CD4-positive, alpha-beta T cell (primary cell): ENCODE measurements at regions not wholly inside any gene's neighbourhood (a gene's known extent, or its start where the extent isn't known, plus 50 kb on each side); places are given as distances from the start of the nearest gene placed in this dataset.
A peak's percentile ranks its signal among the peaks of the same experiment; 100 is the strongest.
"Not testable (repeated sequence)": the region's sequence is repeated elsewhere in the genome, so short reads cannot be mapped to it uniquely, and the experiment has no call there.

Experiments used
- ATAC-seq: fragments of 200-7000 bp; cut with Tn5 transposase; one replicate; pipeline ENCODE4 v1.10.0; 2022; ENCODE audit warnings: mild to moderate bottlenecking; ENCODE audit not compliant: poor library complexity
- CTCF ChIA-PET: fragments of 350-600 bp; sonication (Branson Sonifier 250); formaldehyde crosslinking; loops from one replicate; lab custom pipeline; 2021; ENCODE audit warnings: antibody characterized with exemption, inconsistent platforms; lab: Charles Lee
- POLR2A ChIA-PET: fragments of 350-600 bp; sonication (Branson Sonifier 250); formaldehyde crosslinking; loops from one replicate; lab custom pipeline; 2021; ENCODE audit warnings: antibody characterized with exemption, inconsistent platforms; lab: Charles Lee
- DNase-seq, 14 experiments: peaks; one replicate each; pipeline ENCODE4 v3.0.0-alpha.2; 2013 to 2020; ENCODE audit warnings: mixed read lengths in 2 of 14
- H3K27ac ChIP-seq, 2 donors: one replicate each; pipeline versions ENCODE4 v1.5.1 to v1.7.0; 2013; ENCODE audit warnings: low read length in 2 of 2, low read depth in 1 of 2, mild to moderate bottlenecking in 1 of 2
- H3K27me3 ChIP-seq, 2 experiments: 1 replicate in 1 of 2; 2 replicates in 1 of 2; pipeline versions ENCODE4 v1.6.1 to v1.7.0; 2013; ENCODE audit warnings: low read length in 2 of 2, control low read depth in 1 of 2, mild to moderate bottlenecking in 1 of 2, moderate library complexity in 1 of 2; ENCODE audit not compliant: insufficient read depth in 2 of 2, control insufficient read depth in 1 of 2
- H3K36me3 ChIP-seq: one replicate; pipeline ENCODE4 v1.6.1; 2013; ENCODE audit warnings: low read length, control low read depth; ENCODE audit not compliant: insufficient read depth
- H3K4me1 ChIP-seq: one replicate; pipeline ENCODE4 v1.6.1; 2013; ENCODE audit warnings: low read length, control low read depth; ENCODE audit not compliant: insufficient read depth
- H3K4me3 ChIP-seq: one replicate; pipeline ENCODE4 v1.5.1; 2013; ENCODE audit warnings: mild to moderate bottlenecking, low read length, moderate library complexity
- H3K9me3 ChIP-seq, 2 experiments: 1 replicate in 1 of 2; 2 replicates in 1 of 2; pipeline versions ENCODE4 v1.6.1 to v1.7.0; 2013; ENCODE audit warnings: low read length in 2 of 2, mild to moderate bottlenecking in 2 of 2, control low read depth in 1 of 2, moderate library complexity in 1 of 2; ENCODE audit not compliant: control insufficient read depth in 1 of 2, insufficient read depth in 1 of 2
- H3K27ac Mint-ChIP-seq: one replicate; pipeline ENCODE4 v1.8.0; 2020; ENCODE audit warnings: mixed read lengths
- H3K27me3 Mint-ChIP-seq: one replicate; pipeline ENCODE4 v1.8.0; 2021; ENCODE audit warnings: mixed read lengths
- H3K36me3 Mint-ChIP-seq: one replicate; pipeline ENCODE4 v1.8.0; 2021; ENCODE audit warnings: low read depth, mixed read lengths
- H3K4me1 Mint-ChIP-seq: one replicate; pipeline ENCODE4 v1.8.0; 2021; ENCODE audit warnings: low read depth, mixed read lengths
- H3K4me3 Mint-ChIP-seq: one replicate; pipeline ENCODE4 v1.8.0; 2020; ENCODE audit warnings: mild to moderate bottlenecking, mixed read lengths
- H3K9me3 Mint-ChIP-seq: one replicate; pipeline ENCODE4 v1.8.0; 2020; ENCODE audit warnings: mixed read lengths
- CTCF ChIP-seq: fragments of 200-600 bp; IDR thresholded peaks from one replicate; pipeline ENCODE4 v1.8.0; 2022; ENCODE audit warnings: antibody characterized with exemption, mild to moderate bottlenecking
- intact Hi-C, 2 experiments: fragments of 100-400 bp; cut with DNase I in 1 of 2; cut with micrococcal nuclease in 1 of 2; formaldehyde crosslinking; loops; one replicate each; pipeline versions ENCODE4 v1.15.1 to v1.9.0; 2023 to 2025; cut with DNase I, micrococcal nuclease

- intact Hi-C loops: loop anchor here (2.0 to 10.0 kb wide), 7 partner anchors 53 to 590 kb away; a partner anchor contains a TSS
- Histone ChIP-seq H3K4me1 (peaks cover 16% of the 10 kb centered on the region), H3K27ac (peak overlapping the region; percentile 90 to 97), H3K4me3 (peak overlapping the region; percentile 71), H3K27me3 (no peaks in the 10 kb centered on the region), H3K9me3 (no peaks in the 10 kb centered on the region), H3K36me3 (no peaks in the 10 kb centered on the region)
- Mint-ChIP-seq H3K4me3 (peak overlapping the region; percentile 97), H3K36me3 (peaks cover 16% of the 10 kb centered on the region), H3K27ac (peak overlapping the region; percentile 98), H3K4me1 (peaks cover 28% of the 10 kb centered on the region), H3K27me3 (peaks cover 19% of the 10 kb centered on the region), H3K9me3 (no peaks in the 10 kb centered on the region)
- peak; percentile 10 to 87 (median 24) for DNase-seq
- CTCF ChIA-PET: interaction anchor here (0.5 to 2.8 kb wide), 43 partner anchors 8 to 1416 kb away, joined by 3 to 24 read pairs (median 4); partner anchors contain the start of genes POM121L2 and ZNF184
- peak; percentile 43 for ATAC-seq
- peak; percentile 83 for TF ChIP-seq CTCF
- POLR2A ChIA-PET: interaction anchor here (0.6 to 3.4 kb wide), 30 partner anchors 10 to 1732 kb away, joined by 3 to 55 read pairs (median 5); partner anchors contain the start of gene ZNF184
Observed at GRCh38 chr6:27752038-27752885, 159.9 kb downstream of the OR2B2 start.

- Histone ChIP-seq H3K27me3 (peaks cover 9 to 18% of the 10 kb centered on the region in 2 experiments), H3K27ac (no peak overlapping the region), H3K4me1 (peaks cover 8% of the 10 kb centered on the region), H3K9me3 (peaks cover 0 to 3% of the 10 kb centered on the region in 2 experiments), H3K36me3 (no peaks in the 10 kb centered on the region), H3K4me3 (no peak overlapping the region)
- no peak for TF ChIP-seq CTCF
- H3K27ac Mint-ChIP-seq: no peak overlapping the region
- ATAC-seq (no peak), DNase-seq (no peak)
- intact Hi-C loops: no loop called here
- peaks cover 50% of the 10 kb centered on the region for H3K27me3 Mint-ChIP-seq
- H3K4me1 Mint-ChIP-seq: peaks cover 10% of the 10 kb centered on the region
- POLR2A ChIA-PET: no interaction called here
- H3K4me3 Mint-ChIP-seq: no peak overlapping the region
- H3K36me3 Mint-ChIP-seq: peaks cover 12% of the 10 kb centered on the region
- CTCF ChIA-PET: no interaction called here
- H3K9me3 Mint-ChIP-seq: no peaks in the 10 kb centered on the region
Observed at GRCh38 chr6:27748661-27749060, 163.5 kb downstream of the OR2B2 start.

- Mint-ChIP-seq H3K9me3 (no peaks in the 10 kb centered on the region), H3K27ac (no peak overlapping the region), H3K4me1 (peaks cover 4% of the 10 kb centered on the region), H3K27me3 (peaks cover 53% of the 10 kb centered on the region), H3K4me3 (no peak overlapping the region), H3K36me3 (peaks cover 5% of the 10 kb centered on the region)
- H3K27me3 ChIP-seq: peaks cover 11 to 27% of the 10 kb centered on the region in 2 experiments
- DNase-seq (no peak), ATAC-seq (no peak)
- intact Hi-C loops: no loop called here
- no peaks in the 10 kb centered on the region for H3K36me3 ChIP-seq
- peaks cover 0 to 3% of the 10 kb centered on the region in 2 experiments for H3K9me3 ChIP-seq
- H3K4me1 ChIP-seq: peaks cover 8% of the 10 kb centered on the region
- no peak overlapping the region for H3K4me3 ChIP-seq
- CTCF ChIA-PET: interaction anchor here (0.6 kb wide), 1 partner anchor 570 kb away, joined by 4 read pairs; no protein-coding TSS in a partner anchor
- TF ChIP-seq CTCF: no peak
- H3K27ac ChIP-seq: no peak overlapping the region
- POLR2A ChIA-PET: no interaction called here
Observed at GRCh38 chr6:27747637-27748036, 164.6 kb downstream of the OR2B2 start.

- CTCF ChIA-PET, H3K9me3 Mint-ChIP-seq, H3K9me3 ChIP-seq, H3K4me3 Mint-ChIP-seq, ATAC-seq, intact Hi-C loops, H3K4me1 ChIP-seq, POLR2A ChIA-PET, H3K36me3 Mint-ChIP-seq, H3K27ac ChIP-seq, H3K4me3 ChIP-seq, DNase-seq, H3K36me3 ChIP-seq, H3K27ac Mint-ChIP-seq, H3K4me1 Mint-ChIP-seq: not testable (repeated sequence)
- H3K27me3 Mint-ChIP-seq: peaks cover 56% of the 10 kb centered on the region
- peaks cover 11 to 27% of the 10 kb centered on the region in 2 experiments for H3K27me3 ChIP-seq
Observed at GRCh38 chr6:27746860-27747259, 165.3 kb downstream of the OR2B2 start.
